Posterior vena cava (tissue), 2 donors: ENCODE measurements at regions not wholly inside any gene's neighbourhood (a gene's known extent, or its start where the extent isn't known, plus 50 kb on each side); places are given as distances from the start of the nearest gene placed in this dataset.
"Not testable (repeated sequence)": the region's sequence is repeated elsewhere in the genome, so short reads cannot be mapped to it uniquely, and the experiment has no call there.

ENCODE experiments used
- DNase-seq: peaks from one replicate; pipeline ENCODE4 v3.0.0-alpha.2; 2020; ENCODE audit warnings: low spot score
- intact Hi-C, 2 donors: fragments of 100-400 bp; cut with DNase I; formaldehyde crosslinking; loops; one replicate each; pipeline versions ENCODE4 v1.14.1 to v1.14.2; 2022 to 2023
- donor health status: DM: yes; HTN: yes; CAD: no.
- donor health status: DM: yes; HTN: yes; CAD: no.

GRCh38 chr14:52129721-52130120, 60.9 kb upstream of the NID2 start:
- intact Hi-C loops, result loop anchor here (5.0 to 10.0 kb wide), 2 partner anchors 132 to 135 kb away; no protein-coding TSS in a partner anchor

GRCh38 chr14:52125885-52126284, 57.0 kb upstream of the NID2 start:
- DNase-seq, result no peak
- intact Hi-C loops, result no loop called here

More at GRCh38 chr14:52129721-52130120, 60.9 kb upstream of the NID2 start:
- no peak for DNase-seq

GRCh38 chr14:52124791-52125684, 56.2 kb upstream of the NID2 start:
- no peak for DNase-seq
- intact Hi-C loops, result no loop called here

- DNase-seq, intact Hi-C loops: not testable (repeated sequence)
These were observed 53.3 kb upstream of the NID2 start for GRCh38 chr14:52122163-52122562.

GRCh38 chr14:52121441-52121840, 52.6 kb upstream of the NID2 start:
- DNase-seq, result no peak
- intact Hi-C loops, result no loop called here

- no peak for DNase-seq
- intact Hi-C loops, result loop anchor here in 1 of 2 donors (10.0 kb wide), 1 partner anchor 114 kb away; no protein-coding TSS in a partner anchor
These were observed 50.2 kb upstream of the NID2 start for GRCh38 chr14:52119030-52119429.
